Esophagus squamous epithelium (tissue), 5 donors: ENCODE measurements at regions not wholly inside any gene's neighbourhood (a gene's known extent, or its start where the extent isn't known, plus 50 kb on each side); places are given as distances from the start of the nearest gene placed in this dataset.
A peak's percentile ranks its signal among the peaks of the same experiment; 100 is the strongest.

ENCODE experiments used
- DNase-seq: peaks from one replicate; lab custom pipeline; 2025; lab: John Stamatoyannopoulos, UW
- H3K27ac ChIP-seq, 4 donors: fragments of 200-600 bp; sonication (generic); one replicate each; pipeline ENCODE4 v1.5.1; 2016 to 2019; ENCODE audit warnings: mild to moderate bottlenecking in 1 of 4
- H3K27me3 ChIP-seq, 4 donors: fragments of 200-600 bp; sonication (generic); 1 replicate in 3 of 4; 2 replicates in 1 of 4; pipeline versions ENCODE4 v1.5.1 to v1.6.0; 2017 to 2021; ENCODE audit warnings: antibody characterized with exemption in 1 of 4
- H3K36me3 ChIP-seq, 3 donors: fragments of 200-600 bp; sonication (generic); one replicate each; pipeline ENCODE4 v1.5.1; 2016 to 2019
- H3K4me1 ChIP-seq, 3 donors: fragments of 200-600 bp; sonication (generic); one replicate each; pipeline ENCODE4 v1.5.1; 2017 to 2019
- H3K4me3 ChIP-seq, 4 donors: fragments of 200-600 bp; sonication (generic); 1 replicate in 3 of 4; 2 replicates in 1 of 4; pipeline ENCODE4 v1.5.1; 2016 to 2019; ENCODE audit warnings: mild to moderate bottlenecking in 2 of 4, moderate library complexity in 1 of 4
- H3K9me3 ChIP-seq, 3 donors: fragments of 200-600 bp; sonication (generic); one replicate each; pipeline ENCODE4 v1.5.1; 2016 to 2019
- CTCF ChIP-seq, 6 experiments: fragments of 450-650 bp in 4 of 6; fragments of 200-600 bp in 2 of 6; sonication (generic) in 2 of 6; IDR thresholded peaks; one replicate each; pipeline ENCODE4 v1.5.1; 2016 to 2019; ENCODE audit warnings: antibody characterized with exemption in 6 of 6, mild to moderate bottlenecking in 4 of 6, moderate library complexity in 4 of 6
- POLR2A ChIP-seq, 4 donors: fragments of 450-650 bp; IDR thresholded peaks; one replicate each; pipeline ENCODE4 v1.6.1; 2017; ENCODE audit warnings: antibody characterized with exemption in 4 of 4, mild to moderate bottlenecking in 4 of 4, moderate library complexity in 3 of 4
- WGBS, 2 donors: methylation state at CpG; one replicate each; pipeline ENCODE4 v1.1.5; 2018; 5-methylcytosine and 5-hydroxymethylcytosine counted together
- intact Hi-C: fragments of 100-400 bp; cut with DNase I; formaldehyde crosslinking; loops from one replicate; pipeline ENCODE4 v1.15.0; 2022
- donor health status: DM: yes; HTN: yes; CAD: no.

- 34 to 53% methylated on average over 4 to 5 of the region's 5 CpGs for WGBS, 2 donors
- peak overlapping the region in 1 of 4 donors; percentile 4 for H3K27ac ChIP-seq
- intact Hi-C loops: no loop called here
Observed at GRCh38 chr11:130611791-130612251, 163.4 kb downstream of the ADAMTS15 start.

GRCh38 chr11:130612291-130612851, 163.9 kb downstream of the ADAMTS15 start:
- H3K36me3 ChIP-seq: no peaks in the 10 kb centered on the region
- no peak for TF ChIP-seq CTCF (IDR thresholded peaks at IDR 0.05)
- no peak for TF ChIP-seq POLR2A (IDR thresholded peaks at IDR 0.05)
- intact Hi-C loops: no loop called here
- no peaks in the 10 kb centered on the region for H3K9me3 ChIP-seq
- peaks cover 0 to 21% (median 6%) of the 10 kb centered on the region in 3 donors for H3K4me1 ChIP-seq
- no peak overlapping the region for H3K4me3 ChIP-seq
- WGBS, 2 donors: 64 to 69% methylated on average over 2 of the region's 2 CpGs
- H3K27me3 ChIP-seq: no peaks in the 10 kb centered on the region
- DNase-seq: no peak
- H3K27ac ChIP-seq: no peak overlapping the region

More at GRCh38 chr11:130611791-130612251, 163.4 kb downstream of the ADAMTS15 start:
- no peak for DNase-seq
- Histone ChIP-seq H3K4me3 (no peak overlapping the region), H3K27me3 (no peaks in the 10 kb centered on the region), H3K36me3 (no peaks in the 10 kb centered on the region), H3K4me1 (peaks cover 0 to 21% (median 6%) of the 10 kb centered on the region in 3 donors), H3K9me3 (no peaks in the 10 kb centered on the region)
- TF ChIP-seq POLR2A (IDR thresholded peaks at IDR 0.05) (no peak), CTCF (IDR thresholded peaks at IDR 0.05) (no peak)

- peaks cover 0 to 21% (median 6%) of the 10 kb centered on the region in 3 donors for H3K4me1 ChIP-seq
- no peaks in the 10 kb centered on the region for H3K36me3 ChIP-seq
- TF ChIP-seq POLR2A (IDR thresholded peaks at IDR 0.05) (no peak), CTCF (IDR thresholded peaks at IDR 0.05) (no peak)
- no peak overlapping the region for H3K4me3 ChIP-seq
- no peaks in the 10 kb centered on the region for H3K9me3 ChIP-seq
- DNase-seq: no peak
- H3K27ac ChIP-seq: no peak overlapping the region
- 85 to 87% methylated on average over 4 of the region's 4 CpGs for WGBS, 2 donors
- H3K27me3 ChIP-seq: no peaks in the 10 kb centered on the region
- intact Hi-C loops: no loop called here
Observed at GRCh38 chr11:130613396-130613795, 165.0 kb downstream of the ADAMTS15 start.

- Histone ChIP-seq H3K9me3 (no peaks in the 10 kb centered on the region), H3K36me3 (no peaks in the 10 kb centered on the region), H3K27ac (no peak overlapping the region), H3K4me3 (no peak overlapping the region), H3K27me3 (no peaks in the 10 kb centered on the region), H3K4me1 (peaks cover 0 to 13% (median 3%) of the 10 kb centered on the region in 3 donors)
- intact Hi-C loops: no loop called here
- TF ChIP-seq POLR2A (IDR thresholded peaks at IDR 0.05): no peak
- TF ChIP-seq CTCF (IDR thresholded peaks at IDR 0.05): no peak
- WGBS, 2 donors: 71 to 72% methylated on average over 3 of the region's 3 CpGs
- no peak for DNase-seq
Observed at GRCh38 chr11:130614591-130614990, 166.1 kb downstream of the ADAMTS15 start.

GRCh38 chr11:130615561-130615960, 167.1 kb downstream of the ADAMTS15 start:
- Histone ChIP-seq H3K27ac (no peak overlapping the region), H3K27me3 (no peaks in the 10 kb centered on the region), H3K4me1 (peaks cover 0 to 10% (median 0%) of the 10 kb centered on the region in 3 donors), H3K36me3 (no peaks in the 10 kb centered on the region), H3K4me3 (no peak overlapping the region), H3K9me3 (no peaks in the 10 kb centered on the region)
- WGBS, 2 donors: 64 to 81% methylated on average over 3 of the region's 3 CpGs
- no peak for DNase-seq
- TF ChIP-seq POLR2A (IDR thresholded peaks at IDR 0.05) (no peak), CTCF (IDR thresholded peaks at IDR 0.05) (no peak)
- intact Hi-C loops: no loop called here
